Endothelial cell (in vitro differentiated cells): ENCODE measurements at regions not wholly inside any gene's neighbourhood (a gene's known extent, or its start where the extent isn't known, plus 50 kb on each side); places are given as distances from the start of the nearest gene placed in this dataset.
A peak's percentile ranks its signal among the peaks of the same experiment; 100 is the strongest.

Experiments
- DNase-seq: peaks from one replicate; pipeline ENCODE4 v3.0.0; 2021; ENCODE audit warnings: low spot score
- H3K27ac Mint-ChIP-seq: one replicate; pipeline ENCODE4 v1.8.0; 2021; ENCODE audit warnings: mixed read lengths, inconsistent platforms; ENCODE audit not compliant: unreplicated experiment
- H3K27me3 Mint-ChIP-seq: one replicate; pipeline ENCODE4 v1.8.0; 2021; ENCODE audit warnings: mild to moderate bottlenecking, moderate library complexity, mixed read lengths, inconsistent platforms; ENCODE audit not compliant: unreplicated experiment
- H3K36me3 Mint-ChIP-seq: one replicate; pipeline ENCODE4 v1.8.0; 2021; ENCODE audit warnings: mild to moderate bottlenecking, low read depth, mixed read lengths, inconsistent platforms; ENCODE audit not compliant: unreplicated experiment
- H3K4me1 Mint-ChIP-seq: one replicate; pipeline ENCODE4 v1.8.0; 2021; ENCODE audit warnings: mild to moderate bottlenecking, mixed read lengths, inconsistent platforms; ENCODE audit not compliant: unreplicated experiment
- H3K4me3 Mint-ChIP-seq: one replicate; pipeline ENCODE4 v1.8.0; 2021; ENCODE audit warnings: mild to moderate bottlenecking, mixed read lengths, inconsistent platforms; ENCODE audit not compliant: unreplicated experiment
- H3K9me3 Mint-ChIP-seq: one replicate; pipeline ENCODE4 v1.8.0; 2021; ENCODE audit warnings: mixed read lengths, inconsistent platforms; ENCODE audit not compliant: unreplicated experiment
- TF ChIP-seq, protein P1 (sequence below): fragments of 200-600 bp; sonication (generic); IDR thresholded peaks from one replicate; pipeline ENCODE4 v1.5.0; 2021; ENCODE audit warnings: antibody characterized with exemption; ENCODE audit not compliant: unreplicated experiment

DNA sequence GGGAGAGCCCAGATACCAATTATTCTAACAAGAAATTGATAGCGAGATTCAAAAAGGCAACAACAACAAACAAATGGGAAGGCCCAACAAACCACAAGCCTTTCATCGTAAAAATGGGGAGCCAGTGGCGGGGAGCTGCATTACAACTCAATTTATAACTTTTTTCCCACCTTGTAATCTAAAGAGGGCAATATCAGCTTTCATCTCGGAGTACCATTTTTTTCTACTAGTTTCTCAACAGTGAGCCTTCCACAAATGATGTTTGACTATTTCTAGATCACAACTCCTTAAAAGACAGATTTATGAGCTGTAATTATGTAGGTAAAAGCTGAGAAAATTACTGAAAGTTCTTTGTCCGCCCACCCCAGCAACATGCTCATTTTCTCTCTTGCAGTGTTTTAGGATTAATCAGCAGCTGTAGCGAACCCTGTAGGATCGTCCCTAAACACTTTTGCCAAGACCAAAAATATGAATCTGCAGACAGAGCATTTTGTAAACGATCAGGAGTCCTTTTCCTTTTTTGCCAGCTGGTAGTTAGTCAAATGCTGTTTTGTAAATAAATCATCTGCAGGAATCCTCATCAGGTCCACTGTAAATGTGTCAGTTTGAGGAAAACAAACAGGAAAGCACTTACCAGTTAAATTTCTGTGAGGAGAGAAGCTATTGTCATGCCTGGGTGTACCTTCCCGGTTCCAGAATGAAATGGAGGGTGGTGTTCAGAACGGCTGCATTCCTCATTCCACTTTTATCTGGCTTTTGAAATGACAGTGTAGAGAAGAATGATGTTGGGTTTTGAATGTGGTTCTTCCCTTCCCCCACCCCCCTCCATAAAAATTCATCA lies 53.2 kb downstream of the EEF1B2 start:
- DNase-seq = no peak
- Mint-ChIP-seq H3K27me3 (peaks cover 2% of the 10 kb centered on the region), H3K36me3 (no peaks in the 10 kb centered on the region), H3K9me3 (no peaks in the 10 kb centered on the region), H3K27ac (peak overlapping the region; percentile 59), H3K4me3 (peak overlapping the region; percentile 10), H3K4me1 (peaks cover 25% of the 10 kb centered on the region)
- TF ChIP-seq, protein P1, sequence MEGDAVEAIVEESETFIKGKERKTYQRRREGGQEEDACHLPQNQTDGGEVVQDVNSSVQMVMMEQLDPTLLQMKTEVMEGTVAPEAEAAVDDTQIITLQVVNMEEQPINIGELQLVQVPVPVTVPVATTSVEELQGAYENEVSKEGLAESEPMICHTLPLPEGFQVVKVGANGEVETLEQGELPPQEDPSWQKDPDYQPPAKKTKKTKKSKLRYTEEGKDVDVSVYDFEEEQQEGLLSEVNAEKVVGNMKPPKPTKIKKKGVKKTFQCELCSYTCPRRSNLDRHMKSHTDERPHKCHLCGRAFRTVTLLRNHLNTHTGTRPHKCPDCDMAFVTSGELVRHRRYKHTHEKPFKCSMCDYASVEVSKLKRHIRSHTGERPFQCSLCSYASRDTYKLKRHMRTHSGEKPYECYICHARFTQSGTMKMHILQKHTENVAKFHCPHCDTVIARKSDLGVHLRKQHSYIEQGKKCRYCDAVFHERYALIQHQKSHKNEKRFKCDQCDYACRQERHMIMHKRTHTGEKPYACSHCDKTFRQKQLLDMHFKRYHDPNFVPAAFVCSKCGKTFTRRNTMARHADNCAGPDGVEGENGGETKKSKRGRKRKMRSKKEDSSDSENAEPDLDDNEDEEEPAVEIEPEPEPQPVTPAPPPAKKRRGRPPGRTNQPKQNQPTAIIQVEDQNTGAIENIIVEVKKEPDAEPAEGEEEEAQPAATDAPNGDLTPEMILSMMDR = peak; percentile 23

DNA sequence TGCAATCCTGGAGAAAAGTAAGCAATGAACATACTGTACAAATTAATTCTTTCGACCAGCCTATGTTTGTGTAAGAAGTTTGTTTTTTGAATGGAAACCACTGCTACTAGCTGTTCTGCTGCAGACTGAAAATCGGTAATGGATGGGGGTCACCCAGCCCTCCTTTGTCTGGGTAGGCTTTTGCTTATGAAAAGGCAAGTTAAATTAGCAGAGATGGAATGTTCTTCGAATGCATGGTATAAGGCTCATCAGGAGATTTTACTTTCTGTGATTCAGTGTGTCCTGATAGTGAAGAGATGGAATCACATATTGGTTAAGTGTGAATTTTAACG lies 53.8 kb downstream of the EEF1B2 start:
- Mint-ChIP-seq H3K4me3 (no peak overlapping the region), H3K27me3 (no peaks in the 10 kb centered on the region), H3K36me3 (no peaks in the 10 kb centered on the region), H3K9me3 (no peaks in the 10 kb centered on the region), H3K4me1 (peaks cover 25% of the 10 kb centered on the region), H3K27ac (peak overlapping the region; percentile 3)
- DNase-seq = no peak
- TF ChIP-seq, protein P1 = no peak

DNA sequence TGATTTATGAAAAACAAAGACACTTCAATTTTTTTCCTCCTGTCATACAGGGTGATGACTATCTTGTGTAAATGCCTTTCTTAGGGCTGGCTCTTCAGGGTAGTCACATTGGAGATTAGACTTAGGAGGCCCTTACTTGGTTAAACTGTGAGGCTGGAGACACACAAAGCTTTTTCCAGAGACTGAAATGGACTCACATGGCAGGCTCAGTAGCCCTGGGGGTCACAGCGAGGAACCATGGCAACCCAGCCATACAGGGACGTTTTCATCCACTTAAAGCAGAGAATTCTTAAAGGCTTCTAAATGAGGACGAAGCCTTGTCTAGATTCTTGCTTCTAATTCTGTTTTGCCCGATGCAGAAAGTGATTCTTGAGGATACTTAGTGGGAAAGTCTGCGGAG lies 57.3 kb upstream of the ZDBF2 start:
- no peak overlapping the region for H3K27ac Mint-ChIP-seq
- no peak for DNase-seq

DNA sequence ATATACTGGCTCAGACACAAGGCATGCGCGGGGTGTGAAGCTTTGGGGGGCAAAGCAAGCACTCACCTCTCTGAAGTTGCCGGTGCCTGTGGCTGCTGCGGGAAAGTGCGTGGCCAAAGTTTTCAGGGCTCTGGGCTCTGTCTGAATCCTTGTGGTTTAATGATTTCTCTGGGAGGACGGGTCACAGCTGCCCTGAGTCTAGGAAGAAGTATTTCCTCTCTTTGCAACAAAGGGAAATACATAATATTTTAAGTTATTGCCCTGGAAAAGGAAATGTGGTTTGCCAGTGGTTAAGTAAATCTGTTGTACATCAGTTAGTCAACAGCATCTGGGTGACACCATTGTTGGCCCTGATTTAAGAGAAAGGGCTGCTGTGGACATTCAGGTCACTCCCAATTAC lies 56.7 kb upstream of the ZDBF2 start:
- Mint-ChIP-seq H3K36me3 (peaks cover 9% of the 10 kb centered on the region), H3K4me1 (peaks cover 20% of the 10 kb centered on the region), H3K4me3 (no peak overlapping the region), H3K27ac (peak overlapping the region; percentile 30), H3K27me3 (no peaks in the 10 kb centered on the region), H3K9me3 (no peaks in the 10 kb centered on the region)
- no peak for DNase-seq
- TF ChIP-seq, protein P1 = no peak

More for the DNA sequence above, 57.3 kb upstream of the ZDBF2 start:
- TF ChIP-seq, protein P1 = no peak
- Mint-ChIP-seq H3K9me3 (no peaks in the 10 kb centered on the region), H3K27me3 (no peaks in the 10 kb centered on the region), H3K4me1 (peaks cover 25% of the 10 kb centered on the region), H3K36me3 (peaks cover 9% of the 10 kb centered on the region), H3K4me3 (no peak overlapping the region)

DNA sequence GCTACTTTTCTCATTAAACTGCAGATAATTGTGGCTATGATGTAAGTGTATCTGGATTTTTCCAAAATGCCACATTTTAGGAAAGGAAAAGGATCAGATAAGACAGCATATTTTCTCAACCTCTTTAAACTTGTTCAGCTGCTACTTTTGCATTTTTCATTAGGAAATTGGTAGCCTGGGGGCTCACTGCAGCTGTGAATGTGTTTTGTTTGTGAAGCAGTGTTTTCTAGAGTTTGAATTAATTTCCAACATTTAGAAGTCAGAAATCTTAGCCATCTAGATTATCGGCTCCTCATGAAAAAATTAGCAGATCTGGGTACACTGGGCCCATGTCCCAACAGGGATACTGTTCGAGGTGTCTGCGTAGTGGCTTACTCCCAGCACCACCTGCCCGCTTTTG lies 56.3 kb upstream of the ZDBF2 start:
- no peaks in the 10 kb centered on the region for H3K27me3 Mint-ChIP-seq
- peaks cover 9% of the 10 kb centered on the region for H3K36me3 Mint-ChIP-seq
- no peak for DNase-seq
- TF ChIP-seq, protein P1 = no peak
- no peak overlapping the region for H3K4me3 Mint-ChIP-seq
- H3K27ac Mint-ChIP-seq = no peak overlapping the region
- no peaks in the 10 kb centered on the region for H3K9me3 Mint-ChIP-seq
- H3K4me1 Mint-ChIP-seq = peaks cover 16% of the 10 kb centered on the region
